IMR-90 (cell line): ENCODE measurements at regions not wholly inside any gene's neighbourhood (a gene's known extent, or its start where the extent isn't known, plus 50 kb on each side); places are given as distances from the start of the nearest gene placed in this dataset.
"Not testable (repeated sequence)": the region's sequence is repeated elsewhere in the genome, so short reads cannot be mapped to it uniquely, and the experiment has no call there.

Source experiments
- ATAC-seq: fragments of 200-7000 bp; cut with Tn5 transposase; 2 replicates; pipeline ENCODE4 v1.9.1; 2020; ENCODE audit warnings: low read depth, mild to moderate bottlenecking, moderate library complexity
- BruUV-seq: library from RNA; stranded (reverse); fragments of 400-500 nt; replicated peaks from 2 replicates; lab custom pipeline; 2021; lab: Mats Ljungman, UMichigan
- CTCF ChIA-PET: fragments of 300-600 bp; formaldehyde crosslinking; extraction: SDS; loops from one replicate; lab custom pipeline; 2021; ENCODE audit warnings: antibody characterized with exemption; lab: Yijun Ruan, JAX
- POLR2A ChIA-PET: fragments of 300-600 bp; sonication (Branson Sonifier 250); formaldehyde crosslinking; loops from one replicate; lab custom pipeline; 2022; ENCODE audit warnings: antibody characterized with exemption; ENCODE audit not compliant: unreplicated experiment; lab: Charles Lee
- DNase-seq: peaks from one replicate; pipeline ENCODE4 v3.0.0; 2013
- H2AFZ ChIP-seq: replicated peaks from 2 replicates; pipeline ENCODE3; 2013; ENCODE audit warnings: low read length, mild to moderate bottlenecking; ENCODE audit not compliant: poor library complexity
- H2AK5ac ChIP-seq: 2 replicates; pipeline ENCODE4 v1.6.1; 2013; ENCODE audit warnings: low read depth, low read length, inconsistent platforms
- H2AK9ac ChIP-seq: replicated peaks from 2 replicates; pipeline ENCODE3; 2013; ENCODE audit warnings: mild to moderate bottlenecking, low read depth, low read length, moderate library complexity; ENCODE audit not compliant: poor library complexity
- H2BK120ac ChIP-seq: 2 replicates; pipeline ENCODE4 v1.6.1; 2013; ENCODE audit warnings: low read depth, low read length, inconsistent platforms
- H2BK15ac ChIP-seq: 3 replicates; pipeline ENCODE4 v1.6.1; 2013; ENCODE audit warnings: low read depth, low read length, inconsistent platforms
- H2BK20ac ChIP-seq: 2 replicates; pipeline ENCODE4 v1.6.1; 2013; ENCODE audit warnings: low read depth, mild to moderate bottlenecking, inconsistent platforms, low read length, moderate library complexity
- H2BK5ac ChIP-seq: 2 replicates; pipeline ENCODE4 v1.6.1; 2013; ENCODE audit warnings: mild to moderate bottlenecking, low read depth, low read length, inconsistent platforms; ENCODE audit not compliant: poor library complexity, severe bottlenecking
- H3K14ac ChIP-seq: replicated peaks from 2 replicates; pipeline ENCODE4 v1.6.1; 2013; ENCODE audit warnings: low read depth, low read length, inconsistent platforms
- H3K18ac ChIP-seq: 2 replicates; pipeline ENCODE4 v1.6.1; 2013; ENCODE audit warnings: low read depth, low read length, control low read depth
- H3K23ac ChIP-seq: 2 replicates; pipeline ENCODE4 v1.6.1; 2013; ENCODE audit warnings: low read depth, low read length, inconsistent platforms
- H3K27ac ChIP-seq: 2 replicates; pipeline ENCODE4 v1.5.1; 2013; ENCODE audit warnings: mild to moderate bottlenecking, control low read depth, low read length; ENCODE audit not compliant: insufficient read depth
- H3K27me3 ChIP-seq: 2 replicates; pipeline ENCODE4 v1.6.1; 2013; ENCODE audit warnings: low read length; ENCODE audit not compliant: control insufficient read depth, insufficient read depth
- H3K36me3 ChIP-seq: 2 replicates; pipeline ENCODE4 v1.6.1; 2013; ENCODE audit warnings: low read length, mixed read lengths; ENCODE audit not compliant: control insufficient read depth, insufficient read depth
- H3K4ac ChIP-seq: 2 replicates; pipeline ENCODE4 v1.6.1; 2013; ENCODE audit warnings: low read depth, low read length, inconsistent platforms
- H3K4me1 ChIP-seq: 2 replicates; pipeline ENCODE4 v1.6.1; 2013; ENCODE audit warnings: low read length, mixed read lengths; ENCODE audit not compliant: control insufficient read depth, insufficient read depth
- H3K4me2 ChIP-seq: 2 replicates; pipeline ENCODE4 v1.6.1; 2013; ENCODE audit warnings: low read depth, mild to moderate bottlenecking, control low read depth, low read length, moderate library complexity
- H3K4me3 ChIP-seq: 2 replicates; pipeline ENCODE4 v1.5.1; 2013; ENCODE audit warnings: low read depth, mild to moderate bottlenecking, control low read depth, low read length, moderate library complexity; ENCODE audit not compliant: insufficient read depth
- H3K56ac ChIP-seq: 2 replicates; pipeline ENCODE4 v1.6.1; 2013; ENCODE audit warnings: low read length, inconsistent platforms; ENCODE audit not compliant: insufficient read depth; ENCODE audit errors: extremely low read depth
- H3K79me1 ChIP-seq, 2 experiments: 2 replicates each; pipeline ENCODE4 v1.6.1; 2013; ENCODE audit warnings: low read length in 2 of 2, inconsistent platforms in 1 of 2, low read depth in 1 of 2
- H3K9ac ChIP-seq: 2 replicates; pipeline ENCODE4 v1.6.1; 2013; ENCODE audit warnings: low read depth, low read length, control low read depth
- H3K9me1 ChIP-seq: 2 replicates; pipeline ENCODE4 v1.6.1; 2013; ENCODE audit warnings: low read length, inconsistent platforms; ENCODE audit not compliant: insufficient read depth
- H3K9me3 ChIP-seq: 2 replicates; pipeline ENCODE4 v1.6.1; 2013; ENCODE audit warnings: low read length; ENCODE audit not compliant: control insufficient read depth, insufficient read depth
- H4K20me1 ChIP-seq: 2 replicates; pipeline ENCODE4 v1.6.1; 2013; ENCODE audit warnings: low read length, inconsistent platforms; ENCODE audit not compliant: insufficient read depth
- H4K5ac ChIP-seq: 2 replicates; pipeline ENCODE4 v1.6.1; 2013; ENCODE audit warnings: mild to moderate bottlenecking, low read depth, low read length, control low read depth
- H4K8ac ChIP-seq, 2 experiments: 2 replicates each; pipeline ENCODE4 v1.6.1; 2013; ENCODE audit warnings: low read depth in 2 of 2, low read length in 2 of 2, control low read depth in 1 of 2, inconsistent platforms in 1 of 2
- H4K91ac ChIP-seq: 2 replicates; pipeline ENCODE4 v1.6.1; 2013; ENCODE audit warnings: low read depth, low read length, inconsistent platforms; ENCODE audit not compliant: insufficient read depth
- CEBPB ChIP-seq: IDR thresholded peaks from 2 replicates; pipeline ENCODE4 v1.6.1; 2012; ENCODE audit warnings: low read depth, low read length, improper control_type of control experiment
- WGBS, 2 experiments: methylation state at CpG; one replicate each; pipeline versions ENCODE4 v1.1.5 to v1.1.7; 2013; ENCODE audit warnings: missing lambda C conversion rate in 2 of 2; ENCODE audit not compliant: insufficient read length in 1 of 2; ENCODE audit errors: extremely low coverage in 2 of 2; 5-methylcytosine and 5-hydroxymethylcytosine counted together
- dilution Hi-C: fragments of 300-500 bp; cut with HindIII; formaldehyde crosslinking; loops from one replicate; pipeline ENCODE4 v1.14.3; 2018; ENCODE audit warnings: low sequenced_read_pairs; ENCODE audit not compliant: unreplicated experiment
- in situ Hi-C: fragments of 300-500 bp; cut with MboI; formaldehyde crosslinking; loops from 3 replicates; pipeline ENCODE4 v1.14.3; 2019; ENCODE audit warnings: low sequenced_read_pairs, inconsistent platforms, mixed read lengths
- intact Hi-C: fragments of 100-400 bp; cut with micrococcal nuclease; formaldehyde crosslinking; loops from 2 replicates; pipeline ENCODE4 v1.10.0; 2022

DNA sequence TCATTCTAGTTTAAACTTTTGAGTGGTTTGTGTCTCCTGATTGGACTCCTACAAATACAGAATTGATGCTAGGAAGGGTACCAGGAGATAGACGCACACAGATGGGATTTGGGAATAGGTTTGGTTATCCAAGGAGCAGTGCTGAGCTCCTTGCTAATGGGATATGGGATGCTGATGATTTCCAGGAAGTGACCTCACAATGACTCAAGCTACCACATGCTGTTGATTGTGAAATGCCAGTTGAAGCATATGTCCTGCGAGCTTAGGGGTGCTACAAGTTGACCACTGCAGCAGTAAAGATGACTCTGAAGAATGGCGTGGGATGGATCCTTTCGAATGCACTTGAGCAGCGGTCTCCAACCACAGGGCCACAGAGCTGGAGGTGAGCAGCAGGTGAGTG lies 343.2 kb downstream of the ZNF37A start:
- peak; percentile 62 for TF ChIP-seq CEBPB
- H3K4me2 ChIP-seq, BruUV-seq, H2BK20ac ChIP-seq, H3K27ac ChIP-seq, intact Hi-C loops, ATAC-seq, POLR2A ChIA-PET, H4K91ac ChIP-seq, H3K23ac ChIP-seq, H3K79me1 ChIP-seq, H3K9me1 ChIP-seq, in situ Hi-C loops, H3K4ac ChIP-seq, CTCF ChIA-PET, H2BK120ac ChIP-seq, H2BK15ac ChIP-seq, H4K20me1 ChIP-seq, H2AK5ac ChIP-seq, H2AK9ac ChIP-seq, H2AFZ ChIP-seq, H4K5ac ChIP-seq, H3K4me1 ChIP-seq, H3K9me3 ChIP-seq, H3K18ac ChIP-seq, H3K14ac ChIP-seq, H3K9ac ChIP-seq, H4K8ac ChIP-seq, H2BK5ac ChIP-seq, H3K4me3 ChIP-seq, H3K56ac ChIP-seq, H3K36me3 ChIP-seq, dilution Hi-C loops, H3K27me3 ChIP-seq: not testable (repeated sequence)
- peak; percentile 74 for DNase-seq
- WGBS, 2 experiments, result no CpG with 5 or more reads among the region's 5 CpGs

DNA sequence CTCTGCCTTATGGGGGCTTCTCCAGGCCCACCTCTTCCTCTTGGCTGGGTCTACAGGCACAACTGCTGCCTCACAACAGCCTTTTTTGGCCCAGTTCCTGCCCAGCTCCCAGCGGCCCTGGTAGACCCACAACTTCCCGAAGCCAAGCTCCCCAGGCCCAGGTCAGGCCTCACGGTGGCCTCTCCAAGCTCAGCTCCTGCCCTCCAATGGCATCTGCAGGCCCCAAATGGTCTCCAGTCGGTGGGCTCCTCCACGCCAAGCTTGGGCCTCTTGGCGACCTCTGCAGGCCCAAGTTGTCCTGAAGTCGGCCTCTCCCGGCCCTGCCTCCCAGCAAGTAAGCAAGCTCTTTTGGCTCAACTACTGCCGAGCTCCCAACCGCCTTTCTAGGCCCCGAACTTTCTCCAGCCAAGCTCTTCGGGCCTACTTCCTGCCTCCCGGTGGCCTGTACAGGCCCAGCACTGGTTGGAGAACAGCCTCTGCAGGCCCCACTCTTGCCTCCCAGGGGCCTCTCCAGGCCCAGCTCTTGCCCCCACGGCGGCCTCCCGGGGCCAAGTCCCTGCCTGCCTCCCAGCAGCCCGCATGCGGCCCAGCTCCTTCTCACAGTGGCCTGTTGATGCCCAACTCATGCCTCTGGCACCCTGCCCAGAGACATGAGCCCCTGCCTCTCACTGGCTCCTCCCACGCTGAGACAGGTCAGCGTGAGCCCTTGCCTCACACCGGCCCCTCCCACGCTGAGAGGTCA lies 354.6 kb downstream of the ZNF37A start:
- H3K4me2 ChIP-seq, POLR2A ChIA-PET, H3K4ac ChIP-seq, H3K9ac ChIP-seq, H2AFZ ChIP-seq, H2BK15ac ChIP-seq, H4K8ac ChIP-seq, H3K9me1 ChIP-seq, in situ Hi-C loops, H3K79me1 ChIP-seq, H3K4me3 ChIP-seq, H4K5ac ChIP-seq, BruUV-seq, H2BK5ac ChIP-seq, H2BK120ac ChIP-seq, CTCF ChIA-PET, H3K4me1 ChIP-seq, intact Hi-C loops, H3K56ac ChIP-seq, H2BK20ac ChIP-seq, H3K27me3 ChIP-seq, DNase-seq, dilution Hi-C loops, H3K27ac ChIP-seq, H4K91ac ChIP-seq, H3K36me3 ChIP-seq, H2AK9ac ChIP-seq, H3K9me3 ChIP-seq, H3K18ac ChIP-seq, ATAC-seq, H3K23ac ChIP-seq, H4K20me1 ChIP-seq, H2AK5ac ChIP-seq, H3K14ac ChIP-seq: not testable (repeated sequence)
- 97% methylated on average over 11 of the region's 22 CpGs; no CpG with 5 or more reads in 1 of the 2 experiments for WGBS, 2 experiments
